HG02571 (cell line): ENCODE measurements at regions not wholly inside any gene's neighbourhood (a gene's known extent, or its start where the extent isn't known, plus 50 kb on each side); places are given as distances from the start of the nearest gene placed in this dataset.

ENCODE experiments used
- ATAC-seq: cut with Tn5 transposase; IDR thresholded peaks from one replicate; pipeline ENCODE4 v1.9.1; 2021; ENCODE audit warnings: mild to moderate bottlenecking, moderate library complexity; ENCODE audit not compliant: unreplicated experiment

DNA sequence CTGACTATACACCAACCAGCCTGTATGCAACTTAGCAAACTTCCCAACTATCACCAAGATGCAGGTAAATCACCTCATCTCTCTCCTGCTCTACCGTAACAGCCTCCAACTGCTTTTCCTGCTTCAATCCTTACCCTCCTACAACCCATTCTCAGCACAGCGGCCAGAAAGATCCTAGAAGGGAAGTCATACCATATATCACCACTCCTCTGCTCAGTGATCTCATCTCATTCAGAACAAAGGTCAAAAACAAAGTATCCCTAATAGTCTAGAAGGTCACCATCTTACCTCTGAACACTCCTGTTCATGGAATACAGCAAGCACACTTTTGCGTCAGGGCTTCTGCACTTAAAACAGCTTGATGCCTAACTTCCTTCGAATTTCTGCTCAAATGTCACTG, 62.2 kb upstream of the RNF38 start:
- ATAC-seq = no peak

DNA sequence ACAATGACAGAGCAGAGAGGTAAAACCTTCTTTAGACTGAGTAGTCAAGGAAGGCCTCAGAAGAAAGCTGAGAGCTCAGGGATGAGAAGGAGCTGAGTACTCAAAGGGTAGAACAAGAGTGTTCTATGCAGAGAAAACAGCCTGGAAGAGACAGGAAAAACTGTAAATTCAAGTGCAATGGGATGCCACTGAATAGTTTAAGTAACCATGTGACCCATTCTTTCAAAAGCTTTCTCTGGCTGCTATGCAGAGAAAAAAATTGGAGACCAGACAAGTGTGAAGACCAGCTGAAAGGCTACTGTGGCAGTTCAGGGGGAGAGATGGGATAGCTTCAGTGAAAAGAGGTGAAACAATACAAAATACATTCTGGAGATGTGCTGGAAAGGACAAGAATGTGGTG, 61.3 kb upstream of the RNF38 start:
- no peak for ATAC-seq

DNA sequence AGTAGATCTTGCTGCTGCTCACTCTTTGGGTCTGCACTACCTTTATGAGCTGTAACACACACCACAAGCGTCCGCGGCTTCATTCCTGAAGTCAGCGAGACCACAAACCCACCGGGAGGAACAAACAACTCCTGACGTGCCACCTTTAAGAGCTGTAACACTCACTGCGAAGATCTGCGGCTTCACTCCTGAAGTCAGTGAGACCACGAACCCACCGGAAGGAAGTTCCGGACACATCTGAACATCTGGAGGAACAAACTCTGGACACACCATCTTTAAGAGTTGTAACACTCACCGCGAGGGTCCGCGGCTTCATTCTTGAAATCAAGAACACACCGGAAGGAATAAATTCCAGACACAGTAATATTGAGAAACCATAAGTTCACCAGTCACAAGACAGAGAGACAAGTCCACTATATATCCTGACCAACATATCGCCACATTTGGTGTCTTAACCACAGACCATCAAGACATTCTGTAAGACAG, 58.4 kb upstream of the RNF38 start:
- ATAC-seq = peak; percentile 53

DNA sequence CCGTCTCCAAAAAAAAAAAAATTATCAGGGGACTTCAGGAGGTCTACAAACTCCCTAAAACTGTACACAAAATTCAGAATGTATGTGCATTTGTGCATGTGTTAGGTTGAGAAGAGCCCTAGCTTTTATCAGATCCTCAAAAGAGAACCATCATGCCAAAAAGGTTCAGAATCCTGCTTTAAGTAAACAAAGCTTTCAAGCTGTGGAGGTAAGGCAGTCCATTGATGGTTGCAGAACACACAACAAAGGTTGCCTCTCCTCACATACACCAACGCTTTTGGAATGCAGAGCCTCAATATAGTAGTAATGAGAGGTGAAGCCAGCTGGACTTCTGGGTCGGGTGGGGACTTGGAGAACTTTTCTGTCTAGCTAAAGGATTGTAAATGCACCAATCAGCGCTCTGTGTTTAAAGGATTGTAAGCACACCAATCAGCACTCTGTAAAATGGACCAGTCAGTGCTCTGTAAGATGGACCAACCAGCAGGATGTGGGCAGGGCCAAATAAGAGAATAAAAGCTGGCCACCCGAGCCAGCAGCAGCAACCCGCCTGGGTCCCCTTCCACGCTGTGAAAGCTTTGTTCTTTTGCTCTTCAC, 57.9 kb upstream of the RNF38 start:
- no peak for ATAC-seq

DNA sequence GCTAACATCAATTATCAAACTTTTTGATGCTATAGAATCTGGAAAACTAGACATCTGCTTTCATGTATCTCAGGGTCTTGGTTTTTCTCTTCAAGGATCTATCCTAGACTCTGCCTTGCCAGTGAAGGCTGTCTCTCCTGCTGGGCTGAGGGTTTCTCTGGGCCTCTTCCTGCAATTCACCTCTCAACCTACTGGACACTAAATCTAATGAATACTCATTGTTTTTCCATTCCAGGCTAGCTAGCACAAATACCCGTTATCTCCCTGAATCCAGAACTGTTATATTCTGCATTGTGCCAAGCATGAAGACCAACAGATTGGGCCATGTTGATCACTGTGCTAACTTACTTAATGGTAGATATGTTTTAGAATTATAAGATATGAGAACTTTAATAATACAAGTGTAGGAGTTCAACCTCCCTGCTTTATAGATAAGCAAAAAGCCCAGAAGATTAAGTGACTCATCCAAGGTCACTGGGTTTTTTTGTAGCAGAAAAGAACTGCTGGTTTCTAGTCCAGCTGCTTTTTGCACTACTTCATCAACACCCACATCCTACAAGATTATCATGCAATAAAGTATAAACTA, 56.5 kb upstream of the RNF38 start:
- no peak for ATAC-seq

DNA sequence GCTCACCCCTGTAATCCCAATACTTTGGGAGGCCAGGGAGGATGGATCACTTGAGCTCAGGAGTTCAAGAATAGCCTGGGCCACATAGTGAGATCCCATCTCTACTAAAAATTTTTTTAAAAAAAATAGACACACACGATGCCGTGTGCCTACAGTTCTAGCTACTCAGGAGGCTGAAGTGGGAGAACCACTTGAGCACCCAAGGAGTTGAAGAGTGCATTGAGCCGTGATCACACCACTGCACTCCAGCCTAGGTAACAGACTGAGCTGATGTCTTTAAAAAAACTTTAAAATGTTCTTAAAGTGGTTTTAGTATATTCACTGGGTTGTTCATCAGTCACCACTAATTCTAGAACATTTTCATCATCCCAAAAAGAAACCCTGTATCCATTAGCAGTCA, 51.9 kb upstream of the RNF38 start:
- no peak for ATAC-seq

DNA sequence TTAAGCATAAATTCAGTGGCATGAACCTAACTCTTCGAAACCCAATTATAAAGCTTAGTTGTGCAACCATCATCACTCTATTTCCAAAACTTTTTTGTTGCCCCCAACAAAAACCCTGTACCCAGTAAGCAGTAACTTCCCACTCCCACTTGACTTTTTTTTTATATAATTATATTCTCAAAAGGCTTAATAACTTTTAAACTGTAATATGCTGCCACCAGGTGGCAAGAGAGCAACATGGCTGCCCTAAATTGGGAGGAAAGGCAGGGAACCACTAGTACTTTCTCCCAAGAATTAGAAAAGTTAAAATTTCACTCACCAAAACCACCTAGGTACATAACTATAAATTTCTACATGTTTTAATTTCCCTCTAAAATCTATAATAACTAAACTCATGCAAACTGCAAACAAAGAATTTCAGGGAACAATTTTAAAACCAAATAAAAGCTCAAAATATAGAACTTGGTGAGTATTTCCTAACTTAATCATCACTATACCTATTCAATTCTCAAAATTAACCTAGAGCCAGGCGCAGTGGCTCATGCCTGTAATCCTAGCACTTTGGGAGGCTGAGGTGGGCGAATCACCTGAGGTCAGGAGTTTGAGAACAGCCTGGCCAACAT, 50.2 kb upstream of the RNF38 start:
- ATAC-seq = no peak
